RCC 7860 (cell line): ENCODE measurements at regions not wholly inside any gene's neighbourhood (a gene's known extent, or its start where the extent isn't known, plus 50 kb on each side); places are given as distances from the start of the nearest gene placed in this dataset.

ENCODE experiments used
- DNase-seq: peaks from one replicate; pipeline ENCODE4 v3.0.0-alpha.2; 2015; ENCODE audit warnings: low spot score
- FAIRE-seq: peaks from 2 replicates; lab custom pipeline; 2012; peaks lifted over from hg19 to GRCh38; lab: Jason Lieb, UNC

- FAIRE-seq (no peak), DNase-seq (no peak)
These were observed 115.7 kb upstream of the MDM1 start for GRCh38 chr12:68447797-68448260.

- no peak for DNase-seq
- FAIRE-seq: no peak
These were observed 117.0 kb upstream of the MDM1 start for GRCh38 chr12:68449196-68449595.

GRCh38 chr12:68450947-68451260 is 118.7 kb upstream of the MDM1 start:
- FAIRE-seq: no peak
- no peak for DNase-seq

- no peak for DNase-seq
- no peak for FAIRE-seq
These were observed 119.3 kb upstream of the MDM1 start for GRCh38 chr12:68451261-68452077.

- no peak for FAIRE-seq
- no peak for DNase-seq
These were observed 120.0 kb upstream of the MDM1 start for GRCh38 chr12:68452078-68452715.

- DNase-seq (no peak), FAIRE-seq (no peak)
These were observed 121.1 kb upstream of the MDM1 start for GRCh38 chr12:68453278-68453677.

GRCh38 chr12:68453876-68454275 is 121.7 kb upstream of the MDM1 start:
- DNase-seq: no peak
- no peak for FAIRE-seq

GRCh38 chr12:68454892-68455291 is 122.7 kb upstream of the MDM1 start:
- no peak for DNase-seq
- no peak for FAIRE-seq

- DNase-seq (no peak), FAIRE-seq (no peak)
These were observed 123.7 kb upstream of the MDM1 start for GRCh38 chr12:68455691-68456345.

GRCh38 chr12:68458866-68459265 is 126.7 kb upstream of the MDM1 start:
- FAIRE-seq (no peak), DNase-seq (no peak)

GRCh38 chr12:68460236-68460635 is 128.1 kb upstream of the MDM1 start:
- FAIRE-seq (no peak), DNase-seq (no peak)

GRCh38 chr12:68461645-68462044 is 129.5 kb upstream of the MDM1 start:
- DNase-seq (no peak), FAIRE-seq (no peak)

- DNase-seq (no peak), FAIRE-seq (no peak)
These were observed 130.6 kb upstream of the MDM1 start for GRCh38 chr12:68462803-68463202.

GRCh38 chr12:68465227-68465626 is 133.1 kb upstream of the MDM1 start:
- FAIRE-seq (no peak), DNase-seq (no peak)

GRCh38 chr12:68467514-68467913 is 135.4 kb upstream of the MDM1 start:
- no peak for FAIRE-seq
- no peak for DNase-seq

- FAIRE-seq (no peak), DNase-seq (no peak)
These were observed 135.9 kb upstream of the MDM1 start for GRCh38 chr12:68468036-68468435.

GRCh38 chr12:68469113-68469512 is 137.0 kb upstream of the MDM1 start:
- DNase-seq (no peak), FAIRE-seq (no peak)

- DNase-seq (no peak), FAIRE-seq (no peak)
These were observed 138.6 kb upstream of the MDM1 start for GRCh38 chr12:68470664-68471328.

- DNase-seq: no peak
- no peak for FAIRE-seq
These were observed 136.1 kb upstream of the RAP1B start for GRCh38 chr12:68474467-68475204.

GRCh38 chr12:68476794-68477193 is 133.9 kb upstream of the RAP1B start:
- FAIRE-seq (no peak), DNase-seq (no peak)

GRCh38 chr12:68477261-68477772 is 133.4 kb upstream of the RAP1B start:
- FAIRE-seq (no peak), DNase-seq (no peak)
